Loucy (cell line): ENCODE measurements at regions not wholly inside any gene's neighbourhood (a gene's known extent, or its start where the extent isn't known, plus 50 kb on each side); places are given as distances from the start of the nearest gene placed in this dataset.

Experiments used
- H2AFZ ChIP-seq: fragments of 200-600 bp; sonication (generic); 2 replicates; pipeline ENCODE4 v1.6.0; 2016; ENCODE audit warnings: antibody characterized with exemption, mild to moderate bottlenecking, low read length, moderate library complexity
- H3F3A ChIP-seq: fragments of 200-600 bp; 2 replicates; pipeline ENCODE4 v1.6.0; 2016; ENCODE audit warnings: antibody characterized with exemption, low read depth, mild to moderate bottlenecking
- H3K27me3 ChIP-seq: fragments of 200-600 bp; sonication (generic); 2 replicates; pipeline ENCODE4 v1.6.1; 2014; ENCODE audit warnings: low read length, mild to moderate bottlenecking; ENCODE audit not compliant: insufficient read depth, poor library complexity, severe bottlenecking
- H3K36me3 ChIP-seq: fragments of 200-600 bp; sonication (generic); 2 replicates; pipeline ENCODE4 v1.6.1; 2016; ENCODE audit warnings: low read length; ENCODE audit not compliant: insufficient read depth
- H3K4me1 ChIP-seq: fragments of 200-600 bp; sonication (generic); 2 replicates; pipeline ENCODE4 v1.5.1; 2014; ENCODE audit warnings: low read length, mild to moderate bottlenecking; ENCODE audit not compliant: insufficient read depth, poor library complexity, severe bottlenecking
- H3K4me2 ChIP-seq: fragments of 200-600 bp; sonication (generic); 2 replicates; pipeline ENCODE4 v1.6.0; 2014; ENCODE audit warnings: antibody characterized with exemption, low read length, low read depth, mild to moderate bottlenecking; ENCODE audit not compliant: poor library complexity, severe bottlenecking
- H3K4me3 ChIP-seq: fragments of 200-600 bp; sonication (generic); 2 replicates; pipeline ENCODE4 v1.5.1; 2014; ENCODE audit warnings: low read length, mild to moderate bottlenecking, mixed read lengths; ENCODE audit not compliant: poor library complexity, severe bottlenecking
- H3K79me2 ChIP-seq: fragments of 200-600 bp; sonication (generic); 2 replicates; pipeline ENCODE4 v1.6.1; 2014; ENCODE audit warnings: low read length; ENCODE audit not compliant: insufficient read depth
- H3K9ac ChIP-seq: fragments of 200-600 bp; sonication (generic); 2 replicates; pipeline ENCODE4 v1.6.0; 2014; ENCODE audit warnings: mild to moderate bottlenecking, low read depth, low read length, moderate library complexity; ENCODE audit not compliant: poor library complexity, severe bottlenecking
- H3K9me2 ChIP-seq: fragments of 200-600 bp; sonication (generic); replicated peaks from 2 replicates; pipeline ENCODE4 v1.6.1; 2016; ENCODE audit warnings: low read depth, low read length, mixed read lengths
- H3K9me3 ChIP-seq: fragments of 200-600 bp; sonication (generic); 2 replicates; pipeline ENCODE4 v1.6.1; 2014; ENCODE audit warnings: mild to moderate bottlenecking, antibody characterized with exemption, low read length, low read depth; ENCODE audit not compliant: insufficient read depth
- H4K20me1 ChIP-seq: fragments of 200-600 bp; sonication (generic); 2 replicates; pipeline ENCODE4 v1.6.0; 2014; ENCODE audit warnings: antibody characterized with exemption, low read length, mild to moderate bottlenecking; ENCODE audit not compliant: insufficient read depth, poor library complexity, severe bottlenecking
- CTCF ChIP-seq: fragments of 200-600 bp; sonication (generic); conservative IDR thresholded peaks from 2 replicates; pipeline ENCODE4 v1.5.1; 2014; ENCODE audit warnings: mild to moderate bottlenecking, antibody characterized with exemption, low read length
- EZH2phosphoT487 ChIP-seq: fragments of 200-600 bp; IDR thresholded peaks from 2 replicates; pipeline ENCODE4 v1.6.1; 2018; ENCODE audit warnings: antibody characterized with exemption, mild to moderate bottlenecking, moderate library complexity, borderline replicate concordance

GRCh38 chr3:101154401-101154800 lies 161.2 kb upstream of the ABI3BP start:
- TF ChIP-seq CTCF (no peak), EZH2phosphoT487 (no peak)
- H3K27me3 ChIP-seq: no peaks in the 10 kb centered on the region
- no peaks in the 10 kb centered on the region for H3K79me2 ChIP-seq
- no peak overlapping the region for H3K4me3 ChIP-seq
- no peaks in the 10 kb centered on the region for H3K36me3 ChIP-seq
- no peaks in the 10 kb centered on the region for H3K9me2 ChIP-seq
- H3K4me2 ChIP-seq: no peak overlapping the region
- no peak overlapping the region for H3K9ac ChIP-seq
- no peak overlapping the region for H2AFZ ChIP-seq
- no peaks in the 10 kb centered on the region for H3K4me1 ChIP-seq
- H4K20me1 ChIP-seq: no peaks in the 10 kb centered on the region
- no peaks in the 10 kb centered on the region for H3F3A ChIP-seq
- H3K9me3 ChIP-seq: no peaks in the 10 kb centered on the region

- no peaks in the 10 kb centered on the region for H3K9me3 ChIP-seq
- no peaks in the 10 kb centered on the region for H3K79me2 ChIP-seq
- no peaks in the 10 kb centered on the region for H3K27me3 ChIP-seq
- no peak overlapping the region for H3K4me2 ChIP-seq
- no peaks in the 10 kb centered on the region for H3F3A ChIP-seq
- H3K4me1 ChIP-seq: no peaks in the 10 kb centered on the region
- H3K4me3 ChIP-seq: no peak overlapping the region
- no peak overlapping the region for H2AFZ ChIP-seq
- TF ChIP-seq EZH2phosphoT487: no peak
- H3K9me2 ChIP-seq: no peaks in the 10 kb centered on the region
- H3K36me3 ChIP-seq: no peaks in the 10 kb centered on the region
- no peaks in the 10 kb centered on the region for H4K20me1 ChIP-seq
- H3K9ac ChIP-seq: no peak overlapping the region
Observed at GRCh38 chr3:101151286-101151913, 158.2 kb upstream of the ABI3BP start.

GRCh38 chr3:101150504-101150903 lies 157.3 kb upstream of the ABI3BP start:
- Histone ChIP-seq H4K20me1 (no peaks in the 10 kb centered on the region), H2AFZ (no peak overlapping the region), H3K9me3 (no peaks in the 10 kb centered on the region), H3K4me2 (no peak overlapping the region), H3K9me2 (no peaks in the 10 kb centered on the region), H3K36me3 (no peaks in the 10 kb centered on the region), H3K79me2 (no peaks in the 10 kb centered on the region), H3K4me1 (no peaks in the 10 kb centered on the region), H3F3A (no peaks in the 10 kb centered on the region), H3K27me3 (no peaks in the 10 kb centered on the region), H3K4me3 (no peak overlapping the region), H3K9ac (no peak overlapping the region)
- TF ChIP-seq CTCF (no peak), EZH2phosphoT487 (no peak)

GRCh38 chr3:101149707-101150106 lies 156.5 kb upstream of the ABI3BP start:
- Histone ChIP-seq H3K4me1 (no peaks in the 10 kb centered on the region), H3K9me3 (no peaks in the 10 kb centered on the region), H3K36me3 (no peaks in the 10 kb centered on the region), H3F3A (no peaks in the 10 kb centered on the region), H3K27me3 (no peaks in the 10 kb centered on the region), H3K4me2 (no peak overlapping the region), H3K9ac (no peak overlapping the region), H3K79me2 (no peaks in the 10 kb centered on the region), H4K20me1 (no peaks in the 10 kb centered on the region), H2AFZ (no peak overlapping the region), H3K9me2 (no peaks in the 10 kb centered on the region), H3K4me3 (no peak overlapping the region)
- TF ChIP-seq CTCF: no peak
